ENCODE measurements at regions not wholly inside any gene's neighbourhood (a gene's known extent, or its start where the extent isn't known, plus 50 kb on each side); places are given as distances from the start of the nearest gene placed in this dataset.

GRCh38 chr10:76628801-76629200 is 1008.8 kb downstream of the KCNMA1 start (continued):
- no peak for TF ChIP-seq HNRNPLL (IDR thresholded peaks at IDR 0.05; ENCODE audit: low read depth, low read length, poor library complexity, severe bottlenecking)

DNA sequence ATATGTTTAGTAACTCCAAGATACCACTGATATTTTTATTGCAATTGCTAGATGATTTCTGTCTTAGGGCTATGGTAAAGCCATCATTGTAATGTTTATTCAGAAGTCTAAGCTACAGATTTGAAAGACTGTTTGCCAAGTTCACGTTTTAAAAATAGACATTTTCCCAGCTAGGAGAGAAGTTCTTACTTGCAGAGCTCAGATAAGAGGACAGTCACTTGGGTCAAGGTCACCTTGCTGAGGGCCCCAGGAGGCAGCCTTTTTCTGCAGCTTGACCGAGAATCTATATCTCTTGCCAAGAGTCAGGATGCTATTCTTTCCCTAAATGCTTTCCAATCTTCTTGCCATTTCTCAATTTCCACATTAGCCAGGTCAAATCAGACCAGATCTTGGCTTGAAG is 1011.2 kb downstream of the KCNMA1 start:
- no peaks in the 10 kb centered on the region for H3K79me2 ChIP-seq (ENCODE audit: control insufficient read depth, insufficient read depth, low read length)
- BruUV-seq (replicated peaks) = no TSS peak
- POLR2A ChIA-PET = no interaction called here
- no peak for FAIRE-seq
- intact Hi-C loops (cut with micrococcal nuclease) = no loop called here
- in situ Hi-C loops (cut with MboI) = no loop called here
- no peaks in the 10 kb centered on the region for H3K27me3 ChIP-seq (ENCODE audit: control insufficient read depth in 2 of 2, insufficient read depth in 2 of 2, low read length in 2 of 2)
- no peak overlapping the region for H3K4me3 ChIP-seq
- CTCF ChIA-PET (ENCODE audit: low intra/inter-chr PET ratio) = no interaction called here
- H2AFZ ChIP-seq (ENCODE audit: low read depth, low read length) = no peak overlapping the region
- no peaks in the 10 kb centered on the region for H3K9me1 ChIP-seq (ENCODE audit: control insufficient read depth, insufficient read depth, low read length)
- no peaks in the 10 kb centered on the region for H4K20me1 ChIP-seq (replicated peaks; ENCODE audit: control insufficient read depth, insufficient read depth, low read length)
- no peak overlapping the region for H3K27ac ChIP-seq (ENCODE audit: extremely low read depth, low read depth, low read length)
- DNase-seq (ENCODE audit: extremely low read depth in 1 of 4, low spot score in 3 of 4) = no peak
- no peak overlapping the region for H3K9ac ChIP-seq (ENCODE audit: insufficient read depth in 1 of 2, low read depth in 2 of 2, low read length in 2 of 2)
- ATAC-seq = no peak
- WGBS (ENCODE audit: insufficient coverage, low coverage, missing lambda C conversion rate) = 0% methylated on average over 2 of the region's 2 CpGs
- H3K36me3 ChIP-seq (ENCODE audit: control insufficient read depth, insufficient read depth, low read length) = no peaks in the 10 kb centered on the region
- no peaks in the 10 kb centered on the region for H3K9me3 ChIP-seq (replicated peaks; ENCODE audit: control insufficient read depth, insufficient read depth, low read depth, low read length)
- H3K4me1 ChIP-seq (replicated peaks in 1 of 2; ENCODE audit: control insufficient read depth in 2 of 2, insufficient read depth in 2 of 2, low read length in 2 of 2) = no peaks in the 10 kb centered on the region
- no peak overlapping the region for H3K4me2 ChIP-seq (ENCODE audit: insufficient read depth, low read length)
- TF ChIP-seq, protein P1, sequence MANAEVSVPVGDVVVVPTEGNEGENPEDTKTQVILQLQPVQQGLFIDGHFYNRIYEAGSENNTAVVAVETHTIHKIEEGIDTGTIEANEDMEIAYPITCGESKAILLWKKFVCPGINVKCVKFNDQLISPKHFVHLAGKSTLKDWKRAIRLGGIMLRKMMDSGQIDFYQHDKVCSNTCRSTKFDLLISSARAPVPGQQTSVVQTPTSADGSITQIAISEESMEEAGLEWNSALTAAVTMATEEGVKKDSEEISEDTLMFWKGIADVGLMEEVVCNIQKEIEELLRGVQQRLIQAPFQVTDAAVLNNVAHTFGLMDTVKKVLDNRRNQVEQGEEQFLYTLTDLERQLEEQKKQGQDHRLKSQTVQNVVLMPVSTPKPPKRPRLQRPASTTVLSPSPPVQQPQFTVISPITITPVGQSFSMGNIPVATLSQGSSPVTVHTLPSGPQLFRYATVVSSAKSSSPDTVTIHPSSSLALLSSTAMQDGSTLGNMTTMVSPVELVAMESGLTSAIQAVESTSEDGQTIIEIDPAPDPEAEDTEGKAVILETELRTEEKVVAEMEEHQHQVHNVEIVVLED (CRISPR knock-in tag; IDR thresholded peaks at IDR 0.05) = no peak
- no peak for TF ChIP-seq ZNF408 (CRISPR knock-in tag; IDR thresholded peaks at IDR 0.05; ENCODE audit: low read depth)
- no peak for TF ChIP-seq SMARCA4 (IDR thresholded peaks at IDR 0.05)
- no peak for TF ChIP-seq MAFK (IDR thresholded peaks at IDR 0.05; ENCODE audit: low read length)
- no peak for TF ChIP-seq RBBP5 (IDR thresholded peaks at IDR 0.05; ENCODE audit: borderline replicate concordance, insufficient read depth, low read length, poor library complexity, severe bottlenecking)
- no peak for TF ChIP-seq FOXJ2 (tag; IDR thresholded peaks at IDR 0.05)
- no peak for TF ChIP-seq GATA2 (CRISPR knock-in tag; IDR thresholded peaks at IDR 0.05)
- no peak for TF ChIP-seq THRB (CRISPR knock-in tag; conservative IDR thresholded peaks at IDR 0.05)
- TF ChIP-seq, protein P2, sequence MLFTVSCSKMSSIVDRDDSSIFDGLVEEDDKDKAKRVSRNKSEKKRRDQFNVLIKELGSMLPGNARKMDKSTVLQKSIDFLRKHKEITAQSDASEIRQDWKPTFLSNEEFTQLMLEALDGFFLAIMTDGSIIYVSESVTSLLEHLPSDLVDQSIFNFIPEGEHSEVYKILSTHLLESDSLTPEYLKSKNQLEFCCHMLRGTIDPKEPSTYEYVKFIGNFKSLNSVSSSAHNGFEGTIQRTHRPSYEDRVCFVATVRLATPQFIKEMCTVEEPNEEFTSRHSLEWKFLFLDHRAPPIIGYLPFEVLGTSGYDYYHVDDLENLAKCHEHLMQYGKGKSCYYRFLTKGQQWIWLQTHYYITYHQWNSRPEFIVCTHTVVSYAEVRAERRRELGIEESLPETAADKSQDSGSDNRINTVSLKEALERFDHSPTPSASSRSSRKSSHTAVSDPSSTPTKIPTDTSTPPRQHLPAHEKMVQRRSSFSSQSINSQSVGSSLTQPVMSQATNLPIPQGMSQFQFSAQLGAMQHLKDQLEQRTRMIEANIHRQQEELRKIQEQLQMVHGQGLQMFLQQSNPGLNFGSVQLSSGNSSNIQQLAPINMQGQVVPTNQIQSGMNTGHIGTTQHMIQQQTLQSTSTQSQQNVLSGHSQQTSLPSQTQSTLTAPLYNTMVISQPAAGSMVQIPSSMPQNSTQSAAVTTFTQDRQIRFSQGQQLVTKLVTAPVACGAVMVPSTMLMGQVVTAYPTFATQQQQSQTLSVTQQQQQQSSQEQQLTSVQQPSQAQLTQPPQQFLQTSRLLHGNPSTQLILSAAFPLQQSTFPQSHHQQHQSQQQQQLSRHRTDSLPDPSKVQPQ (CRISPR knock-in tag; IDR thresholded peaks at IDR 0.05; ENCODE audit: borderline replicate concordance) = no peak
- TF ChIP-seq PHF8 (IDR thresholded peaks at IDR 0.05; ENCODE audit: borderline replicate concordance, low read length) = no peak
- TF ChIP-seq KAT8 (IDR thresholded peaks at IDR 0.05; ENCODE audit: low read depth) = no peak
- TF ChIP-seq, protein P3, sequence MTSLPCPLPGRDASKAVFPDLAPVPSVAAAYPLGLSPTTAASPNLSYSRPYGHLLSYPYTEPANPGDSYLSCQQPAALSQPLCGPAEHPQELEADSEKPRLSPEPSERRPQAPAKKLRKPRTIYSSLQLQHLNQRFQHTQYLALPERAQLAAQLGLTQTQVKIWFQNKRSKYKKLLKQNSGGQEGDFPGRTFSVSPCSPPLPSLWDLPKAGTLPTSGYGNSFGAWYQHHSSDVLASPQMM (CRISPR knock-in tag; IDR thresholded peaks at IDR 0.05) = no peak
- TF ChIP-seq ZBTB2 (IDR thresholded peaks at IDR 0.05) = no peak
- TF ChIP-seq ARID2 (IDR thresholded peaks at IDR 0.05) = no peak

Data from K562 (cell line).